Smooth muscle cell (in vitro differentiated cells): ENCODE measurements at regions not wholly inside any gene's neighbourhood (a gene's known extent, or its start where the extent isn't known, plus 50 kb on each side); places are given as distances from the start of the nearest gene placed in this dataset.
"Not testable (repeated sequence)": the region's sequence is repeated elsewhere in the genome, so short reads cannot be mapped to it uniquely, and the experiment has no call there.

Experiments
- DNase-seq: peaks from one replicate; lab custom pipeline; 2025; ENCODE audit not compliant: unreplicated experiment; lab: John Stamatoyannopoulos, UW
- H2AFZ ChIP-seq: fragments of 200-600 bp; sonication (generic); 2 replicates; pipeline ENCODE4 v1.6.0; 2016; ENCODE audit warnings: antibody characterized with exemption, low read depth, mild to moderate bottlenecking
- H3F3A ChIP-seq: fragments of 200-600 bp; sonication (generic); 2 replicates; pipeline ENCODE4 v1.6.0; 2017; ENCODE audit warnings: antibody characterized with exemption, low read depth
- H3K27ac ChIP-seq: fragments of 200-600 bp; sonication (generic); 2 replicates; pipeline ENCODE4 v1.5.1; 2016; ENCODE audit warnings: low read depth, mild to moderate bottlenecking
- H3K27me3 ChIP-seq: fragments of 200-600 bp; sonication (generic); 2 replicates; pipeline ENCODE4 v1.6.1; 2016; ENCODE audit warnings: low read depth, mild to moderate bottlenecking
- H3K36me3 ChIP-seq: fragments of 200-600 bp; sonication (generic); 2 replicates; pipeline ENCODE4 v1.5.1; 2016; ENCODE audit warnings: low read depth
- H3K4me1 ChIP-seq: fragments of 200-600 bp; sonication (generic); 2 replicates; pipeline ENCODE4 v1.5.1; 2016; ENCODE audit warnings: low read depth
- H3K4me2 ChIP-seq: fragments of 200-600 bp; sonication (generic); 2 replicates; pipeline ENCODE4 v1.6.0; 2016; ENCODE audit warnings: mild to moderate bottlenecking
- H3K4me3 ChIP-seq: fragments of 200-600 bp; sonication (generic); 2 replicates; pipeline ENCODE4 v1.5.1; 2016; ENCODE audit warnings: mild to moderate bottlenecking
- H3K79me2 ChIP-seq: fragments of 200-600 bp; sonication (generic); 2 replicates; pipeline ENCODE4 v1.6.0; 2016; ENCODE audit warnings: low read depth, mild to moderate bottlenecking
- H3K9ac ChIP-seq: fragments of 200-600 bp; sonication (generic); 2 replicates; pipeline ENCODE4 v1.6.0; 2016; ENCODE audit warnings: low read depth
- H3K9me3 ChIP-seq: fragments of 200-600 bp; sonication (generic); replicated peaks from 2 replicates; pipeline ENCODE4 v1.5.1; 2016; ENCODE audit warnings: low read depth
- H4K20me1 ChIP-seq: fragments of 200-600 bp; sonication (generic); 2 replicates; pipeline ENCODE4 v1.6.0; 2016; ENCODE audit warnings: low read depth
- WGBS: methylation state at CpG from one replicate; pipeline ENCODE4 v1.1.7; 2016; ENCODE audit warnings: low lambda C conversion rate; 5-methylcytosine and 5-hydroxymethylcytosine counted together

- 89% methylated on average over 4 of the region's 4 CpGs for WGBS
- not testable (repeated sequence) for H3K9me3 ChIP-seq, H3K27me3 ChIP-seq, DNase-seq, H3K4me3 ChIP-seq, H3F3A ChIP-seq, H4K20me1 ChIP-seq, H3K36me3 ChIP-seq, H3K4me1 ChIP-seq, H2AFZ ChIP-seq, H3K27ac ChIP-seq, H3K9ac ChIP-seq, H3K79me2 ChIP-seq, H3K4me2 ChIP-seq
Observed at GRCh38 chr5:34154988-34155387, 112.0 kb upstream of the C1QTNF3 start.

GRCh38 chr5:34156703-34157414 lies 113.8 kb upstream of the C1QTNF3 start:
- not testable (repeated sequence) for H3F3A ChIP-seq, H3K9me3 ChIP-seq, H3K4me1 ChIP-seq, H3K27ac ChIP-seq, H3K79me2 ChIP-seq, H2AFZ ChIP-seq, H3K4me3 ChIP-seq, DNase-seq, H3K27me3 ChIP-seq, H3K36me3 ChIP-seq, H4K20me1 ChIP-seq, H3K4me2 ChIP-seq, H3K9ac ChIP-seq
- 96% methylated on average over 4 of the region's 4 CpGs for WGBS

- not testable (repeated sequence) for H2AFZ ChIP-seq
Observed at GRCh38 chr5:34160904-34161303, 117.9 kb upstream of the C1QTNF3 start.

GRCh38 chr5:34171398-34171797 lies 128.4 kb upstream of the C1QTNF3 start:
- not testable (repeated sequence) for DNase-seq

More at GRCh38 chr5:34160904-34161303, 117.9 kb upstream of the C1QTNF3 start:
- 91% methylated on average over 4 of the region's 4 CpGs for WGBS
- H3K4me2 ChIP-seq, H3K27me3 ChIP-seq, H3F3A ChIP-seq, H3K4me3 ChIP-seq, H3K4me1 ChIP-seq, H3K36me3 ChIP-seq, H3K79me2 ChIP-seq, DNase-seq, H4K20me1 ChIP-seq, H3K9ac ChIP-seq, H3K27ac ChIP-seq, H3K9me3 ChIP-seq: not testable (repeated sequence)

GRCh38 chr5:34179453-34180190 lies 136.6 kb upstream of the C1QTNF3 start:
- not testable (repeated sequence) for H3K27me3 ChIP-seq, H3F3A ChIP-seq, H3K27ac ChIP-seq, H3K9me3 ChIP-seq, H3K9ac ChIP-seq, DNase-seq, H2AFZ ChIP-seq, H3K79me2 ChIP-seq, H3K4me1 ChIP-seq, H3K4me2 ChIP-seq, H4K20me1 ChIP-seq, H3K36me3 ChIP-seq, H3K4me3 ChIP-seq
- WGBS: 97% methylated on average over 10 of the region's 10 CpGs

More at GRCh38 chr5:34171398-34171797, 128.4 kb upstream of the C1QTNF3 start:
- H3K27me3 ChIP-seq, H4K20me1 ChIP-seq, H3K4me1 ChIP-seq, H3K36me3 ChIP-seq, H3K9me3 ChIP-seq, H3K4me2 ChIP-seq, H3K27ac ChIP-seq, H3K9ac ChIP-seq, H3F3A ChIP-seq, H3K79me2 ChIP-seq, H3K4me3 ChIP-seq, H2AFZ ChIP-seq: not testable (repeated sequence)

- H3K36me3 ChIP-seq, H3K9me3 ChIP-seq, H3K27ac ChIP-seq, H3K4me1 ChIP-seq, H3K27me3 ChIP-seq, H2AFZ ChIP-seq, H3K9ac ChIP-seq, DNase-seq, H3K4me2 ChIP-seq, H3F3A ChIP-seq, H3K79me2 ChIP-seq, H4K20me1 ChIP-seq, H3K4me3 ChIP-seq: not testable (repeated sequence)
- 96% methylated on average over 10 of the region's 10 CpGs for WGBS
Observed at GRCh38 chr5:34180225-34180624, 137.2 kb upstream of the C1QTNF3 start.

- H3K9me3 ChIP-seq, H3F3A ChIP-seq, H3K36me3 ChIP-seq, H3K9ac ChIP-seq, H3K4me2 ChIP-seq, H4K20me1 ChIP-seq, DNase-seq, H3K79me2 ChIP-seq, H2AFZ ChIP-seq, H3K27me3 ChIP-seq, H3K27ac ChIP-seq, H3K4me1 ChIP-seq, H3K4me3 ChIP-seq: not testable (repeated sequence)
- WGBS: 95% methylated on average over 11 of the region's 14 CpGs
Observed at GRCh38 chr5:34180940-34181614, 138.1 kb upstream of the C1QTNF3 start.

- H3K9me3 ChIP-seq, H3K36me3 ChIP-seq, H3K27ac ChIP-seq, H4K20me1 ChIP-seq, H3K79me2 ChIP-seq, H3K27me3 ChIP-seq, DNase-seq, H2AFZ ChIP-seq, H3K4me3 ChIP-seq, H3F3A ChIP-seq, H3K4me2 ChIP-seq, H3K4me1 ChIP-seq, H3K9ac ChIP-seq: not testable (repeated sequence)
- WGBS: 97% methylated on average over 6 of the region's 6 CpGs
Observed at GRCh38 chr5:34185005-34185404, 142.0 kb upstream of the C1QTNF3 start.
